PFSK-1 (cell line): ENCODE measurements at regions not wholly inside any gene's neighbourhood (a gene's known extent, or its start where the extent isn't known, plus 50 kb on each side); places are given as distances from the start of the nearest gene placed in this dataset.

ENCODE experiments used
- FOXP2 ChIP-seq: optimal IDR thresholded peaks from 2 replicates; pipeline ENCODE3; 2011; ENCODE audit warnings: borderline replicate concordance, control low read depth, inconsistent platforms; ENCODE audit not compliant: insufficient read depth; ENCODE audit errors: extremely low read length, extremely low read depth
- POLR2AphosphoS5 ChIP-seq: IDR thresholded peaks from 2 replicates; pipeline ENCODE4 v1.6.1; 2012; ENCODE audit warnings: low read depth, mild to moderate bottlenecking, control low read depth, low read length, moderate library complexity
- SIN3A ChIP-seq: IDR thresholded peaks from 2 replicates; pipeline ENCODE4 v1.6.1; 2012; ENCODE audit warnings: mild to moderate bottlenecking, low read length, moderate library complexity, borderline replicate concordance; ENCODE audit not compliant: insufficient read depth
- TAF1 ChIP-seq: IDR thresholded peaks from 2 replicates; pipeline ENCODE4 v1.6.1; 2012; ENCODE audit warnings: low read length, control low read depth, borderline replicate concordance; ENCODE audit not compliant: insufficient read depth
- TF ChIP-seq, protein P1 (sequence below), 2 experiments: IDR thresholded peaks; 2 replicates each; pipeline versions ENCODE4 v1.6.1 to v1.8.0; 2011 to 2012; ENCODE audit warnings: low read depth in 2 of 2, low read length in 2 of 2, control low read depth in 1 of 2, inconsistent platforms in 1 of 2, mild to moderate bottlenecking in 1 of 2, moderate library complexity in 1 of 2; ENCODE audit not compliant: insufficient read depth in 1 of 2

GRCh38 chr5:109986726-109987125 lies 297.0 kb downstream of the MAN2A1 start:
- TF ChIP-seq POLR2AphosphoS5 (no peak), FOXP2 (no peak)
- TF ChIP-seq, protein P1, sequence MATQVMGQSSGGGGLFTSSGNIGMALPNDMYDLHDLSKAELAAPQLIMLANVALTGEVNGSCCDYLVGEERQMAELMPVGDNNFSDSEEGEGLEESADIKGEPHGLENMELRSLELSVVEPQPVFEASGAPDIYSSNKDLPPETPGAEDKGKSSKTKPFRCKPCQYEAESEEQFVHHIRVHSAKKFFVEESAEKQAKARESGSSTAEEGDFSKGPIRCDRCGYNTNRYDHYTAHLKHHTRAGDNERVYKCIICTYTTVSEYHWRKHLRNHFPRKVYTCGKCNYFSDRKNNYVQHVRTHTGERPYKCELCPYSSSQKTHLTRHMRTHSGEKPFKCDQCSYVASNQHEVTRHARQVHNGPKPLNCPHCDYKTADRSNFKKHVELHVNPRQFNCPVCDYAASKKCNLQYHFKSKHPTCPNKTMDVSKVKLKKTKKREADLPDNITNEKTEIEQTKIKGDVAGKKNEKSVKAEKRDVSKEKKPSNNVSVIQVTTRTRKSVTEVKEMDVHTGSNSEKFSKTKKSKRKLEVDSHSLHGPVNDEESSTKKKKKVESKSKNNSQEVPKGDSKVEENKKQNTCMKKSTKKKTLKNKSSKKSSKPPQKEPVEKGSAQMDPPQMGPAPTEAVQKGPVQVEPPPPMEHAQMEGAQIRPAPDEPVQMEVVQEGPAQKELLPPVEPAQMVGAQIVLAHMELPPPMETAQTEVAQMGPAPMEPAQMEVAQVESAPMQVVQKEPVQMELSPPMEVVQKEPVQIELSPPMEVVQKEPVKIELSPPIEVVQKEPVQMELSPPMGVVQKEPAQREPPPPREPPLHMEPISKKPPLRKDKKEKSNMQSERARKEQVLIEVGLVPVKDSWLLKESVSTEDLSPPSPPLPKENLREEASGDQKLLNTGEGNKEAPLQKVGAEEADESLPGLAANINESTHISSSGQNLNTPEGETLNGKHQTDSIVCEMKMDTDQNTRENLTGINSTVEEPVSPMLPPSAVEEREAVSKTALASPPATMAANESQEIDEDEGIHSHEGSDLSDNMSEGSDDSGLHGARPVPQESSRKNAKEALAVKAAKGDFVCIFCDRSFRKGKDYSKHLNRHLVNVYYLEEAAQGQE (IDR thresholded peaks at IDR 0.05; ENCODE audit: insufficient read depth in 1 of 2, low read depth in 2 of 2, low read length in 2 of 2) = no peak

DNA sequence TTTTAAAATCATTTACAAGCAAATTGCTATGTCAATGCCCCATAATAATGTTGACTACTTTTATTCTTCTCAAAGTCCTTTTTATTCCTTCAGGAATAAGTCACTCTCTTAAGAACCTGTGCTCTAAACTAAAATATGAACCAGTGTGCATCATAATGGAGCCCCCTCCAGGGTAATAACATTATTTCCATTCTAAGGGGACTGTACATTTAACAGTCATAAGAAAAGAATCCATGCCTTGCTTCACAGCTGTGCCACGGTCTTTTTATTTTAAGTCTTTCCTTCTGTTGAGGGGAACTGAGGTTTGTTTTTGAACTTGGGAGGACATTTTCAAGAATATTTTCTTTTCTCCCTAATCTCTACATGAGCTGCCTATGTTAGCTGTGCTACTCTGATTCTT lies 297.6 kb downstream of the MAN2A1 start:
- TF ChIP-seq FOXP2 (no peak), TAF1 (no peak)

DNA sequence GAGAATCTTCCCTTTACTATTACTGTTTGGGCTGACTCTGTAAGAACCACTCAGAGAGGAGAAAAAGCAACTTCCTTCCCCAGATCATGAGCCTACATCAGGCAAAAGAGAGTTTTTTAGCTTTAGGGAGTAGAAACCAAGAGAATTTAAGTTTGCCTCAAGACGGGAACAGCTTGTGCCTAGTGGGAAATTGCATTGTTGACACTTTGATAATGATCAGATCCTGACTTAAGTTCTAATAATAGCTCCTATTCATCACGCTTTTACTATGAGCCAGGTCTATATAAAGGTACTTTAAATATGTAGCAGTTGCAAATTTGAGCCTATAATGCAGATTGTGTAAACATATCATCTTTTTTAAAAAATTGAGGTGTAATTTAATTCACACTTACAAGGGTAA lies 298.2 kb downstream of the MAN2A1 start:
- TF ChIP-seq, protein P1 (IDR thresholded peaks at IDR 0.05; ENCODE audit: insufficient read depth in 1 of 2, low read depth in 2 of 2, low read length in 2 of 2) = no peak
- TF ChIP-seq SIN3A (no peak), FOXP2 (no peak), TAF1 (no peak), POLR2AphosphoS5 (no peak)

- TF ChIP-seq FOXP2 (no peak), TAF1 (no peak), POLR2AphosphoS5 (no peak), SIN3A (no peak)
- TF ChIP-seq, protein P1 (IDR thresholded peaks at IDR 0.05; ENCODE audit: insufficient read depth in 1 of 2, low read depth in 2 of 2, low read length in 2 of 2) = no peak
Measured at GRCh38 chr5:109989161-109989560, 299.4 kb downstream of the MAN2A1 start.

GRCh38 chr5:109989994-109990722 lies 300.4 kb downstream of the MAN2A1 start:
- TF ChIP-seq SIN3A (no peak), POLR2AphosphoS5 (no peak), FOXP2 (no peak), TAF1 (no peak)
- TF ChIP-seq, protein P1 (IDR thresholded peaks at IDR 0.05; ENCODE audit: insufficient read depth in 1 of 2, low read depth in 2 of 2, low read length in 2 of 2) = no peak
